ENCODE measurements at regions not wholly inside any gene's neighbourhood (a gene's known extent, or its start where the extent isn't known, plus 50 kb on each side); places are given as distances from the start of the nearest gene placed in this dataset.

GRCh38 chr13:86403181-86403580 lies 604.0 kb upstream of the SLITRK6 start (continued):
- TF ChIP-seq ARID4B (CRISPR knock-in tag; IDR thresholded peaks at IDR 0.05; ENCODE audit: borderline replicate concordance) = no peak
- TF ChIP-seq CDX4 (CRISPR knock-in tag; IDR thresholded peaks at IDR 0.05; ENCODE audit: borderline replicate concordance) = no peak
- TF ChIP-seq CREM (CRISPR knock-in tag; IDR thresholded peaks at IDR 0.05) = no peak

- TF ChIP-seq TEAD1 (CRISPR knock-in tag; IDR thresholded peaks at IDR 0.05) (no peak), JAZF1 (CRISPR knock-in tag; IDR thresholded peaks at IDR 0.05) (no peak), CDX4 (CRISPR knock-in tag; IDR thresholded peaks at IDR 0.05; ENCODE audit: borderline replicate concordance) (no peak), FOXP1 (CRISPR knock-in tag; IDR thresholded peaks at IDR 0.05; ENCODE audit: borderline replicate concordance) (no peak), ATF6 (CRISPR knock-in tag; IDR thresholded peaks at IDR 0.05) (no peak), ZNF121 (CRISPR knock-in tag; IDR thresholded peaks at IDR 0.05) (no peak), SMAD4 (CRISPR knock-in tag; IDR thresholded peaks at IDR 0.05) (no peak), RORB (CRISPR knock-in tag; IDR thresholded peaks at IDR 0.05) (no peak), E2F5 (CRISPR knock-in tag; IDR thresholded peaks at IDR 0.05) (no peak), ZSCAN18 (CRISPR knock-in tag; IDR thresholded peaks at IDR 0.05) (no peak), SP1 (CRISPR knock-in tag; conservative IDR thresholded peaks at IDR 0.05) (no peak), CBFB (CRISPR knock-in tag; IDR thresholded peaks at IDR 0.05; ENCODE audit: low read depth) (no peak), ZBTB43 (CRISPR knock-in tag; IDR thresholded peaks at IDR 0.05) (no peak), E2F4 (CRISPR knock-in tag; IDR thresholded peaks at IDR 0.05; ENCODE audit: borderline replicate concordance, low read depth) (no peak), ZNF416 (CRISPR knock-in tag; IDR thresholded peaks at IDR 0.05) (no peak), ZNF219 (CRISPR knock-in tag; IDR thresholded peaks at IDR 0.05; ENCODE audit: borderline replicate concordance) (no peak), USF1 (CRISPR knock-in tag; IDR thresholded peaks at IDR 0.05) (no peak)
- H3K4me1 Mint-ChIP-seq = peaks cover 34% of the 10 kb centered on the region
- peaks cover 3% of the 10 kb centered on the region; the same call in 1 of the 2 replicates for H3K27me3 Mint-ChIP-seq (ENCODE audit: low read depth)
- H3K36me3 Mint-ChIP-seq = no peaks in the 10 kb centered on the region
- DNase-seq (ENCODE audit: low spot score) = no peak
- ChIA-PET POLR2A (no interaction called here), CTCF (no interaction called here)
- H3K4me3 Mint-ChIP-seq = no peak overlapping the region
- H3K9me3 Mint-ChIP-seq = 0 out of 2 replicates have a peak, but pooled peaks cover 9% of the 10 kb centered on the region
- ATAC-seq = no peak
- no peak overlapping the region for H3K27ac Mint-ChIP-seq
Measured at GRCh38 chr13:86409466-86410241, 610.4 kb upstream of the SLITRK6 start.

All from WTC11 (cell line).